SIG-M5 (cell line): ENCODE measurements at regions not wholly inside any gene's neighbourhood (a gene's known extent, or its start where the extent isn't known, plus 50 kb on each side); places are given as distances from the start of the nearest gene placed in this dataset.

Source experiments
- DNase-seq: peaks from one replicate; lab custom pipeline; 2025; lab: John Stamatoyannopoulos, UW

GRCh38 chr1:181390410-181391077 lies 92.8 kb upstream of the CACNA1E start:
- no peak for DNase-seq

GRCh38 chr1:181391301-181391900 lies 91.9 kb upstream of the CACNA1E start:
- no peak for DNase-seq

- DNase-seq: no peak
These were observed 91.2 kb upstream of the CACNA1E start for GRCh38 chr1:181392133-181392532.

GRCh38 chr1:181392613-181393220 lies 90.6 kb upstream of the CACNA1E start:
- no peak for DNase-seq

- DNase-seq: no peak
These were observed 88.6 kb upstream of the CACNA1E start for GRCh38 chr1:181394766-181395165.

- no peak for DNase-seq
These were observed 87.1 kb upstream of the CACNA1E start for GRCh38 chr1:181396171-181396670.

GRCh38 chr1:181396811-181397210 lies 86.5 kb upstream of the CACNA1E start:
- DNase-seq: no peak

- DNase-seq: no peak
These were observed 85.5 kb upstream of the CACNA1E start for GRCh38 chr1:181397845-181398244.

- no peak for DNase-seq
These were observed 84.8 kb upstream of the CACNA1E start for GRCh38 chr1:181398544-181398943.

- no peak for DNase-seq
These were observed 77.7 kb upstream of the CACNA1E start for GRCh38 chr1:181405584-181405983.

- DNase-seq: no peak
These were observed 76.3 kb upstream of the CACNA1E start for GRCh38 chr1:181406989-181407388.

GRCh38 chr1:181409981-181410380 lies 73.3 kb upstream of the CACNA1E start:
- DNase-seq: no peak

- DNase-seq: no peak
These were observed 70.6 kb upstream of the CACNA1E start for GRCh38 chr1:181412746-181413145.

- DNase-seq: no peak
These were observed 70.0 kb upstream of the CACNA1E start for GRCh38 chr1:181413195-181413815.

GRCh38 chr1:181413836-181414235 lies 69.5 kb upstream of the CACNA1E start:
- no peak for DNase-seq

GRCh38 chr1:181416268-181416860 lies 67.0 kb upstream of the CACNA1E start:
- no peak for DNase-seq

GRCh38 chr1:181417915-181418314 lies 65.4 kb upstream of the CACNA1E start:
- no peak for DNase-seq

GRCh38 chr1:181423301-181423918 lies 59.9 kb upstream of the CACNA1E start:
- no peak for DNase-seq

GRCh38 chr1:181424786-181425403 lies 58.4 kb upstream of the CACNA1E start:
- DNase-seq: no peak

GRCh38 chr1:181425566-181425965 lies 57.8 kb upstream of the CACNA1E start:
- DNase-seq: no peak

GRCh38 chr1:181429462-181429861 lies 53.9 kb upstream of the CACNA1E start:
- DNase-seq: no peak
